ENCODE measurements at regions not wholly inside any gene's neighbourhood (a gene's known extent, or its start where the extent isn't known, plus 50 kb on each side); places are given as distances from the start of the nearest gene placed in this dataset.
"Not testable (repeated sequence)": the region's sequence is repeated elsewhere in the genome, so short reads cannot be mapped to it uniquely, and the experiment has no call there.

GRCh38 chr10:128178302-128178958 is 52.2 kb upstream of the MKI67 start:
- intact Hi-C loops (cut with micrococcal nuclease) = no loop called here
- peaks cover 11% of the 10 kb centered on the region for H3K36me3 Mint-ChIP-seq (ENCODE audit: low read depth)

GRCh38 chr10:128180843-128181242 is 54.6 kb upstream of the MKI67 start:
- Mint-ChIP-seq H3K36me3 (ENCODE audit: low read depth) (peaks cover 18% of the 10 kb centered on the region), H3K4me1 (ENCODE audit: low read depth) (peaks cover 36% of the 10 kb centered on the region), H3K9me3 (peaks cover 14% of the 10 kb centered on the region), H3K4me3 (ENCODE audit: low read depth) (peak overlapping the region; percentile 66), H3K27me3 (ENCODE audit: low read depth) (peaks cover 18% of the 10 kb centered on the region), H3K27ac (peak overlapping the region; percentile 69)
- DNase-seq (ENCODE audit: low spot score) = peak; percentile 63
- intact Hi-C loops (cut with micrococcal nuclease) = loop anchor here (2.0 kb wide), 3 partner anchors 32 to 54 kb away; partner anchors contain the start of gene MKI67

More at GRCh38 chr10:128178302-128178958, 52.2 kb upstream of the MKI67 start:
- Mint-ChIP-seq H3K27ac (no peak overlapping the region), H3K4me1 (ENCODE audit: low read depth) (peaks cover 24% of the 10 kb centered on the region), H3K4me3 (ENCODE audit: low read depth) (no peak overlapping the region), H3K9me3 (peaks cover 28% of the 10 kb centered on the region), H3K27me3 (ENCODE audit: low read depth) (peaks cover 16% of the 10 kb centered on the region)
- DNase-seq (ENCODE audit: low spot score) = peak; percentile 46

GRCh38 chr10:128185627-128186026 is 59.4 kb upstream of the MKI67 start:
- H3K9me3 Mint-ChIP-seq = peaks cover 14% of the 10 kb centered on the region
- DNase-seq (ENCODE audit: low spot score) = no peak
- intact Hi-C loops (cut with micrococcal nuclease) = no loop called here
- H3K4me1 Mint-ChIP-seq (ENCODE audit: low read depth) = peaks cover 48% of the 10 kb centered on the region
- peaks cover 18% of the 10 kb centered on the region for H3K36me3 Mint-ChIP-seq (ENCODE audit: low read depth)
- H3K4me3 Mint-ChIP-seq (ENCODE audit: low read depth) = no peak overlapping the region
- no peak overlapping the region for H3K27ac Mint-ChIP-seq
- peaks cover 12% of the 10 kb centered on the region for H3K27me3 Mint-ChIP-seq (ENCODE audit: low read depth)

GRCh38 chr10:128186959-128187787 is 61.0 kb upstream of the MKI67 start:
- intact Hi-C loops (cut with micrococcal nuclease) = no loop called here
- peaks cover 12% of the 10 kb centered on the region for H3K27me3 Mint-ChIP-seq (ENCODE audit: low read depth)
- peak overlapping the region; percentile 61 for H3K4me3 Mint-ChIP-seq (ENCODE audit: low read depth)
- DNase-seq (ENCODE audit: low spot score) = peak; percentile 27
- H3K4me1 Mint-ChIP-seq (ENCODE audit: low read depth) = peaks cover 35% of the 10 kb centered on the region
- H3K9me3 Mint-ChIP-seq = peaks cover 14% of the 10 kb centered on the region
- peaks cover 18% of the 10 kb centered on the region for H3K36me3 Mint-ChIP-seq (ENCODE audit: low read depth)
- H3K27ac Mint-ChIP-seq = peak overlapping the region; percentile 71

- Mint-ChIP-seq H3K27me3 (ENCODE audit: low read depth) (peaks cover 12% of the 10 kb centered on the region), H3K4me3 (ENCODE audit: low read depth) (peak overlapping the region; percentile 61), H3K27ac (peak overlapping the region; percentile 71), H3K9me3 (peaks cover 10% of the 10 kb centered on the region), H3K4me1 (ENCODE audit: low read depth) (peaks cover 33% of the 10 kb centered on the region), H3K36me3 (ENCODE audit: low read depth) (peaks cover 14% of the 10 kb centered on the region)
- no peak for DNase-seq (ENCODE audit: low spot score)
- intact Hi-C loops (cut with micrococcal nuclease) = no loop called here
Measured at GRCh38 chr10:128187788-128188185, 61.6 kb upstream of the MKI67 start.

GRCh38 chr10:128189176-128189575 is 63.0 kb upstream of the MKI67 start:
- Mint-ChIP-seq H3K4me3 (ENCODE audit: low read depth) (no peak overlapping the region), H3K27me3 (ENCODE audit: low read depth) (peaks cover 8% of the 10 kb centered on the region), H3K36me3 (ENCODE audit: low read depth) (peaks cover 6% of the 10 kb centered on the region), H3K9me3 (no peaks in the 10 kb centered on the region), H3K4me1 (ENCODE audit: low read depth) (peaks cover 30% of the 10 kb centered on the region), H3K27ac (no peak overlapping the region)
- intact Hi-C loops (cut with micrococcal nuclease) = no loop called here
- DNase-seq (ENCODE audit: low spot score) = no peak

GRCh38 chr10:128191847-128192246 is 65.6 kb upstream of the MKI67 start:
- Mint-ChIP-seq H3K4me3 (ENCODE audit: low read depth) (no peak overlapping the region), H3K9me3 (no peaks in the 10 kb centered on the region), H3K27ac (no peak overlapping the region), H3K27me3 (ENCODE audit: low read depth) (peaks cover 2% of the 10 kb centered on the region), H3K36me3 (ENCODE audit: low read depth) (no peaks in the 10 kb centered on the region), H3K4me1 (ENCODE audit: low read depth) (peaks cover 16% of the 10 kb centered on the region)
- intact Hi-C loops (cut with micrococcal nuclease) = no loop called here
- no peak for DNase-seq (ENCODE audit: low spot score)

- H3K36me3 Mint-ChIP-seq (ENCODE audit: low read depth) = peaks cover 14% of the 10 kb centered on the region
- H3K4me3 Mint-ChIP-seq (ENCODE audit: low read depth); H3K27ac Mint-ChIP-seq; intact Hi-C loops (cut with micrococcal nuclease); H3K4me1 Mint-ChIP-seq (ENCODE audit: low read depth); DNase-seq (ENCODE audit: low spot score); H3K27me3 Mint-ChIP-seq (ENCODE audit: low read depth): not testable (repeated sequence)
- H3K9me3 Mint-ChIP-seq = peaks cover 31% of the 10 kb centered on the region
Measured at GRCh38 chr10:128201826-128202225, 75.6 kb upstream of the MKI67 start.

- Mint-ChIP-seq H3K4me3 (ENCODE audit: low read depth) (no peak overlapping the region), H3K36me3 (ENCODE audit: low read depth) (peaks cover 14% of the 10 kb centered on the region), H3K27me3 (ENCODE audit: low read depth) (peaks cover 7% of the 10 kb centered on the region), H3K9me3 (peaks cover 31% of the 10 kb centered on the region), H3K4me1 (ENCODE audit: low read depth) (no peaks in the 10 kb centered on the region), H3K27ac (no peak overlapping the region)
- DNase-seq (ENCODE audit: low spot score) = no peak
- intact Hi-C loops (cut with micrococcal nuclease) = no loop called here
Measured at GRCh38 chr10:128203028-128203427, 76.8 kb upstream of the MKI67 start.

GRCh38 chr10:128205591-128205990 is 79.4 kb upstream of the MKI67 start:
- H3K4me1 Mint-ChIP-seq (ENCODE audit: low read depth); H3K4me3 Mint-ChIP-seq (ENCODE audit: low read depth); DNase-seq (ENCODE audit: low spot score); H3K27ac Mint-ChIP-seq; intact Hi-C loops (cut with micrococcal nuclease): not testable (repeated sequence)
- Mint-ChIP-seq H3K9me3 (peaks cover 29% of the 10 kb centered on the region), H3K36me3 (ENCODE audit: low read depth) (peaks cover 14% of the 10 kb centered on the region), H3K27me3 (ENCODE audit: low read depth) (peaks cover 12% of the 10 kb centered on the region)

GRCh38 chr10:128206676-128207075 is 80.5 kb upstream of the MKI67 start:
- Mint-ChIP-seq H3K4me1 (ENCODE audit: low read depth) (peaks cover 3% of the 10 kb centered on the region), H3K36me3 (ENCODE audit: low read depth) (peaks cover 11% of the 10 kb centered on the region), H3K9me3 (peaks cover 18% of the 10 kb centered on the region), H3K27me3 (ENCODE audit: low read depth) (peaks cover 12% of the 10 kb centered on the region), H3K4me3 (ENCODE audit: low read depth) (no peak overlapping the region), H3K27ac (no peak overlapping the region)
- intact Hi-C loops (cut with micrococcal nuclease) = no loop called here
- DNase-seq (ENCODE audit: low spot score) = no peak

- H3K9me3 Mint-ChIP-seq = no peaks in the 10 kb centered on the region
- peak overlapping the region; percentile 76 for H3K4me3 Mint-ChIP-seq (ENCODE audit: low read depth)
- intact Hi-C loops (cut with micrococcal nuclease) = no loop called here
- no peaks in the 10 kb centered on the region for H3K36me3 Mint-ChIP-seq (ENCODE audit: low read depth)
- DNase-seq (ENCODE audit: low spot score) = no peak
- peaks cover 9% of the 10 kb centered on the region for H3K4me1 Mint-ChIP-seq (ENCODE audit: low read depth)
- H3K27ac Mint-ChIP-seq = no peak overlapping the region
- H3K27me3 Mint-ChIP-seq (ENCODE audit: low read depth) = peaks cover 19% of the 10 kb centered on the region
Measured at GRCh38 chr10:128209862-128210214, 83.6 kb upstream of the MKI67 start.

Measured in activated T-helper 2 cell treated with anti-CD3 and anti-CD28 coated beads, Interferon-gamma antibody, Interleukin-2, Interleukin-4, amounts not matched to agents 10 μg/mL and 5 μg/mL and 100 μg/mL, durations not matched to agents 14 hours and 24 hours and 36 hours (primary cell).